ENCODE measurements at regions not wholly inside any gene's neighbourhood (a gene's known extent, or its start where the extent isn't known, plus 50 kb on each side); places are given as distances from the start of the nearest gene placed in this dataset.

GRCh38 chr2:150145299-150145692 is 342.2 kb downstream of the RND3 start:
- Mint-ChIP-seq H3K4me1 (no peaks in the 10 kb centered on the region), H3K27ac (no peak overlapping the region), H3K36me3 (no peaks in the 10 kb centered on the region), H3K9me3 (peaks cover 0 to 23% (median 4%) of the 10 kb centered on the region in 7 donors), H3K4me3 (no peak overlapping the region), H3K27me3 (no peaks in the 10 kb centered on the region)
- no peak for DNase-seq
- Histone ChIP-seq H3K27ac (ENCODE audit: insufficient read depth, low read length, poor library complexity, severe bottlenecking) (no peak overlapping the region), H3K27me3 (ENCODE audit: control insufficient read depth, insufficient read depth, low read length) (no peaks in the 10 kb centered on the region), H3K36me3 (ENCODE audit: control insufficient read depth, insufficient read depth, low read length) (no peaks in the 10 kb centered on the region), H3K9me3 (ENCODE audit: control insufficient read depth in 2 of 2, low read length in 2 of 2) (peaks cover 2 to 17% of the 10 kb centered on the region in 2 experiments), H3K4me3 (ENCODE audit: low read depth, low read length) (no peak overlapping the region), H3K4me1 (ENCODE audit: control insufficient read depth, insufficient read depth, low read length, poor library complexity, severe bottlenecking) (no peaks in the 10 kb centered on the region)
- no peak for ATAC-seq (ENCODE audit: low read depth in 2 of 2)

- no peak for ATAC-seq (ENCODE audit: low read depth in 2 of 2)
Measured at GRCh38 chr2:150144546-150145298, 342.7 kb downstream of the RND3 start.

GRCh38 chr2:150143087-150143536 is 344.4 kb downstream of the RND3 start:
- peaks cover 2 to 17% of the 10 kb centered on the region in 2 experiments for H3K9me3 ChIP-seq (ENCODE audit: control insufficient read depth in 2 of 2, low read length in 2 of 2)
- no peak overlapping the region for H3K27ac Mint-ChIP-seq
- H3K4me1 Mint-ChIP-seq, result no peaks in the 10 kb centered on the region
- H3K4me3 Mint-ChIP-seq, result peak overlapping the region in 1 of 4 donors; percentile 47
- peaks cover 0 to 23% (median 4%) of the 10 kb centered on the region in 7 donors for H3K9me3 Mint-ChIP-seq
- H3K27me3 Mint-ChIP-seq, result no peaks in the 10 kb centered on the region
- ATAC-seq (ENCODE audit: low read depth in 2 of 2), result no peak
- no peak for DNase-seq
- H3K27ac ChIP-seq (ENCODE audit: insufficient read depth, low read length, poor library complexity, severe bottlenecking), result no peak overlapping the region
- H3K36me3 ChIP-seq (ENCODE audit: control insufficient read depth, insufficient read depth, low read length), result no peaks in the 10 kb centered on the region
- no peak overlapping the region for H3K4me3 ChIP-seq (ENCODE audit: low read depth, low read length)
- no peaks in the 10 kb centered on the region for H3K36me3 Mint-ChIP-seq
- H3K4me1 ChIP-seq (ENCODE audit: control insufficient read depth, insufficient read depth, low read length, poor library complexity, severe bottlenecking), result no peaks in the 10 kb centered on the region
- no peaks in the 10 kb centered on the region for H3K27me3 ChIP-seq (ENCODE audit: control insufficient read depth, insufficient read depth, low read length)

More at GRCh38 chr2:150144546-150145298, 342.7 kb downstream of the RND3 start:
- Histone ChIP-seq H3K4me1 (ENCODE audit: control insufficient read depth, insufficient read depth, low read length, poor library complexity, severe bottlenecking) (no peaks in the 10 kb centered on the region), H3K4me3 (ENCODE audit: low read depth, low read length) (no peak overlapping the region), H3K9me3 (ENCODE audit: control insufficient read depth in 2 of 2, low read length in 2 of 2) (peaks cover 2 to 17% of the 10 kb centered on the region in 2 experiments), H3K36me3 (ENCODE audit: control insufficient read depth, insufficient read depth, low read length) (no peaks in the 10 kb centered on the region), H3K27me3 (ENCODE audit: control insufficient read depth, insufficient read depth, low read length) (no peaks in the 10 kb centered on the region), H3K27ac (ENCODE audit: insufficient read depth, low read length, poor library complexity, severe bottlenecking) (no peak overlapping the region)
- Mint-ChIP-seq H3K27me3 (no peaks in the 10 kb centered on the region), H3K9me3 (peaks cover 0 to 23% (median 4%) of the 10 kb centered on the region in 7 donors), H3K4me3 (no peak overlapping the region), H3K4me1 (no peaks in the 10 kb centered on the region), H3K27ac (no peak overlapping the region), H3K36me3 (no peaks in the 10 kb centered on the region)
- no peak for DNase-seq

GRCh38 chr2:150142561-150142960 is 344.9 kb downstream of the RND3 start:
- Histone ChIP-seq H3K9me3 (ENCODE audit: control insufficient read depth in 2 of 2, low read length in 2 of 2) (peaks cover 2 to 17% of the 10 kb centered on the region in 2 experiments), H3K36me3 (ENCODE audit: control insufficient read depth, insufficient read depth, low read length) (no peaks in the 10 kb centered on the region), H3K4me1 (ENCODE audit: control insufficient read depth, insufficient read depth, low read length, poor library complexity, severe bottlenecking) (no peaks in the 10 kb centered on the region), H3K27me3 (ENCODE audit: control insufficient read depth, insufficient read depth, low read length) (no peaks in the 10 kb centered on the region), H3K27ac (ENCODE audit: insufficient read depth, low read length, poor library complexity, severe bottlenecking) (no peak overlapping the region), H3K4me3 (ENCODE audit: low read depth, low read length) (no peak overlapping the region)
- H3K4me1 Mint-ChIP-seq, result no peaks in the 10 kb centered on the region
- H3K4me3 Mint-ChIP-seq, result no peak overlapping the region
- no peaks in the 10 kb centered on the region for H3K27me3 Mint-ChIP-seq
- H3K27ac Mint-ChIP-seq, result no peak overlapping the region
- ATAC-seq (ENCODE audit: low read depth in 2 of 2) (no peak), DNase-seq (no peak)
- H3K9me3 Mint-ChIP-seq, result peaks cover 0 to 24% (median 4%) of the 10 kb centered on the region in 7 donors
- no peaks in the 10 kb centered on the region for H3K36me3 Mint-ChIP-seq

DNA sequence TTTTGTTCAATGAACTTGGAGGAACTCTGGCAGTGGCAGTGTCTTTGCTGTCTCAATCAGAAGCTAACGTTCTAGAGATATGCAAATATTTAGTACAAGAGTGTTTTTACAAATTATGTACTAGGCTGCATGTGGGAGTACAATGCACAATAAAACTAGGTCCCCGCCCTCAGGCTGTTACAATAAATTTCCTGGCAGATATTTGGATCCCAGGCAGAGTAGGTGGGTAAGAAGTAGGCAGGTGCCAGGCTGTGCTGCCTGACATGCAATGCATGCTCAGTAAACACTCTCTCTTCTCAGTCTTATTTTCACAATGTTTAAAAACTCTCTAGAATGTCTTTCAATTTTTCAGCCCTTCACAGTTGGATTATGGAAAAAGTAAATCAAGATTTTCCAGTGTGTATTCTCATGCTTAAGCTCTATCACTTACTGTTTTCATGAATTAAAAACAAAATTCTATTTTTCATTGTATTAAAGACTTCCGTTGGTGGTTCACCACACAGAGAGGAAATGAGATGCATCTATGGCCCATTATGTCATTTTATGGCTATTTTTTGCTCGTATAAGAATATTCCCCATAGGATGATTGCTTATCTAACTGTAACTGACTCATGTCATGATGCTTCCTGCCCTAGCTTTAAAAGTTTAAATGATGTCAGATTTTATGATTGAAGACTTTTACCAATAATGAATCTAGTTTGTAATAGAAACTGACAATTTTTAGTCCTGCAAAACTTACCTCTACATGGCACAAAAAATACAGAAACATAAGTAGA is 346.1 kb downstream of the RND3 start:
- ATAC-seq (ENCODE audit: low read depth in 2 of 2) (no peak), DNase-seq (no peak)
- Histone ChIP-seq H3K27me3 (ENCODE audit: control insufficient read depth, insufficient read depth, low read length) (no peaks in the 10 kb centered on the region), H3K9me3 (ENCODE audit: control insufficient read depth in 2 of 2, low read length in 2 of 2) (peaks cover 2 to 5% of the 10 kb centered on the region in 2 experiments), H3K4me1 (ENCODE audit: control insufficient read depth, insufficient read depth, low read length, poor library complexity, severe bottlenecking) (no peaks in the 10 kb centered on the region), H3K4me3 (ENCODE audit: low read depth, low read length) (no peak overlapping the region), H3K36me3 (ENCODE audit: control insufficient read depth, insufficient read depth, low read length) (no peaks in the 10 kb centered on the region), H3K27ac (ENCODE audit: insufficient read depth, low read length, poor library complexity, severe bottlenecking) (no peak overlapping the region)
- H3K4me1 Mint-ChIP-seq, result no peaks in the 10 kb centered on the region
- no peaks in the 10 kb centered on the region for H3K36me3 Mint-ChIP-seq
- H3K4me3 Mint-ChIP-seq, result peak overlapping the region in 1 of 4 donors; percentile 47
- no peak overlapping the region for H3K27ac Mint-ChIP-seq
- H3K9me3 Mint-ChIP-seq, result peaks cover 0 to 12% (median 4%) of the 10 kb centered on the region in 7 donors
- H3K27me3 Mint-ChIP-seq, result no peaks in the 10 kb centered on the region

GRCh38 chr2:150140777-150141176 is 346.7 kb downstream of the RND3 start:
- no peak overlapping the region for H3K27ac ChIP-seq (ENCODE audit: insufficient read depth, low read length, poor library complexity, severe bottlenecking)
- DNase-seq (no peak), ATAC-seq (ENCODE audit: low read depth in 2 of 2) (no peak)
- no peaks in the 10 kb centered on the region for H3K36me3 ChIP-seq (ENCODE audit: control insufficient read depth, insufficient read depth, low read length)
- no peaks in the 10 kb centered on the region for H3K9me3 ChIP-seq (ENCODE audit: control insufficient read depth in 2 of 2, low read length in 2 of 2)
- Mint-ChIP-seq H3K27ac (no peak overlapping the region), H3K36me3 (no peaks in the 10 kb centered on the region), H3K27me3 (no peaks in the 10 kb centered on the region), H3K4me1 (no peaks in the 10 kb centered on the region), H3K9me3 (peaks cover 0 to 10% (median 2%) of the 10 kb centered on the region in 7 donors), H3K4me3 (no peak overlapping the region)
- no peak overlapping the region for H3K4me3 ChIP-seq (ENCODE audit: low read depth, low read length)
- H3K27me3 ChIP-seq (ENCODE audit: control insufficient read depth, insufficient read depth, low read length), result no peaks in the 10 kb centered on the region
- no peaks in the 10 kb centered on the region for H3K4me1 ChIP-seq (ENCODE audit: control insufficient read depth, insufficient read depth, low read length, poor library complexity, severe bottlenecking)

DNA sequence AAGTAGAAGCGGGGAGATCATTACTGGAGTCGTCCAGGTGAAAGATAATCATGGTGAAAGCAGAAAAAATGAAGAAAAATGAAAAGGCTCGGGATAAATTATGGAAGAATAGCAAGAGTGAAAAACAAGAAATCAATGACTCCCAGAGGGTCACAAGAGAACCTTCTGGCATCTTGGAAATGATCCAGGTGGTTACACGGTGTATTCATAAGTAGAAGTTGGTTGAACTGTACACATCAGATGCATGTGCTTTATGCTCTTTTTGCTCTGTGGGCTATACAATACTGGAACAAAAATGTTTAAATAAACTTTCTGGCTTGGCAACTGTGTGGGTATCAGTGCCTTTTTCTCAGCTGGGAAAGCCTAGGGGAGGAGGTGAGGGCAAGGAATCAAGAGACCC is 348.9 kb downstream of the RND3 start:
- DNase-seq, result no peak
- Mint-ChIP-seq H3K4me3 (no peak overlapping the region), H3K36me3 (no peaks in the 10 kb centered on the region), H3K9me3 (peaks cover 0 to 8% (median 2%) of the 10 kb centered on the region in 7 donors), H3K27me3 (no peaks in the 10 kb centered on the region), H3K27ac (no peak overlapping the region), H3K4me1 (no peaks in the 10 kb centered on the region)
- Histone ChIP-seq H3K36me3 (ENCODE audit: control insufficient read depth, insufficient read depth, low read length) (no peaks in the 10 kb centered on the region), H3K27me3 (ENCODE audit: control insufficient read depth, insufficient read depth, low read length) (no peaks in the 10 kb centered on the region), H3K4me3 (ENCODE audit: low read depth, low read length) (no peak overlapping the region), H3K27ac (ENCODE audit: insufficient read depth, low read length, poor library complexity, severe bottlenecking) (no peak overlapping the region), H3K4me1 (ENCODE audit: control insufficient read depth, insufficient read depth, low read length, poor library complexity, severe bottlenecking) (no peaks in the 10 kb centered on the region), H3K9me3 (ENCODE audit: control insufficient read depth in 2 of 2, low read length in 2 of 2) (no peaks in the 10 kb centered on the region)
- no peak for ATAC-seq (ENCODE audit: low read depth in 2 of 2)
